ENCODE measurements at regions not wholly inside any gene's neighbourhood (a gene's known extent, or its start where the extent isn't known, plus 50 kb on each side); places are given as distances from the start of the nearest gene placed in this dataset.

DNA sequence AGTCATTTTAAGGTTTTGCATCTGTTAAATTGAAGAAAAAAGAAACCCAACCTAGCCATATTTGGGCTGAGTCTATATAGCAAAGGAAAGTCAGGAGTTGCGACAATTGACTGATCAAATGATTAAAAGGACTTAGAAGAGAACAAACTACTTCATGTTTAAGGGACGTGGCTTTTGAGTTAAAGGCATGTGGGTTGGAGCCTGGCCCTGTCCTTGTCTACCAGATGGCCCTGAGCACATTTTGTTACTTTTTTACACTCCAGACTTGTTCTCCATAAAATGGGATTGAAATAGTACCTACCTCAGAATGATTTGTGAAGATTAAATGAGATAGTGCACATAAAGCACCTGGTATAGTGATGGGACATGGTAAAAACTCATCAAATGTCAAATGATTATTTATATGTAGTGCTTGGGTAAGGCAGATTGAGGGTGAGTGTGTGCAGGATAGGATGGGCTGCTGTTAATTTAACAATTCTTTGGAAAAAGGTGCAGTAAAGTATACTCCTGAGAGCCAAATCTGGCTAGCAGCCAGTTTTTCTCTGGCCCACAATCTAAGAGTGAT lies 168.3 kb downstream of the KIF20B start:
- TF ChIP-seq, protein P1, sequence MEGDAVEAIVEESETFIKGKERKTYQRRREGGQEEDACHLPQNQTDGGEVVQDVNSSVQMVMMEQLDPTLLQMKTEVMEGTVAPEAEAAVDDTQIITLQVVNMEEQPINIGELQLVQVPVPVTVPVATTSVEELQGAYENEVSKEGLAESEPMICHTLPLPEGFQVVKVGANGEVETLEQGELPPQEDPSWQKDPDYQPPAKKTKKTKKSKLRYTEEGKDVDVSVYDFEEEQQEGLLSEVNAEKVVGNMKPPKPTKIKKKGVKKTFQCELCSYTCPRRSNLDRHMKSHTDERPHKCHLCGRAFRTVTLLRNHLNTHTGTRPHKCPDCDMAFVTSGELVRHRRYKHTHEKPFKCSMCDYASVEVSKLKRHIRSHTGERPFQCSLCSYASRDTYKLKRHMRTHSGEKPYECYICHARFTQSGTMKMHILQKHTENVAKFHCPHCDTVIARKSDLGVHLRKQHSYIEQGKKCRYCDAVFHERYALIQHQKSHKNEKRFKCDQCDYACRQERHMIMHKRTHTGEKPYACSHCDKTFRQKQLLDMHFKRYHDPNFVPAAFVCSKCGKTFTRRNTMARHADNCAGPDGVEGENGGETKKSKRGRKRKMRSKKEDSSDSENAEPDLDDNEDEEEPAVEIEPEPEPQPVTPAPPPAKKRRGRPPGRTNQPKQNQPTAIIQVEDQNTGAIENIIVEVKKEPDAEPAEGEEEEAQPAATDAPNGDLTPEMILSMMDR (IDR thresholded peaks at IDR 0.05): no peak
- no peak for TF ChIP-seq POLR2A (IDR thresholded peaks at IDR 0.05)
- DNase-seq: no peak
- no peaks in the 10 kb centered on the region for H3K9me3 ChIP-seq (replicated peaks in 1 of 3)
- WGBS, 4 donors: 53 to 73% (median 64%) methylated on average over 2 of the region's 2 CpGs
- no peak overlapping the region for H3K27ac ChIP-seq
- intact Hi-C loops (cut with DNase I): no loop called here
- no peak overlapping the region for H3K4me3 ChIP-seq
- no peaks in the 10 kb centered on the region for H3K36me3 ChIP-seq (replicated peaks in 1 of 2)
- no peaks in the 10 kb centered on the region for H3K27me3 ChIP-seq
- no peaks in the 10 kb centered on the region for H3K4me1 ChIP-seq (replicated peaks in 1 of 2)

DNA sequence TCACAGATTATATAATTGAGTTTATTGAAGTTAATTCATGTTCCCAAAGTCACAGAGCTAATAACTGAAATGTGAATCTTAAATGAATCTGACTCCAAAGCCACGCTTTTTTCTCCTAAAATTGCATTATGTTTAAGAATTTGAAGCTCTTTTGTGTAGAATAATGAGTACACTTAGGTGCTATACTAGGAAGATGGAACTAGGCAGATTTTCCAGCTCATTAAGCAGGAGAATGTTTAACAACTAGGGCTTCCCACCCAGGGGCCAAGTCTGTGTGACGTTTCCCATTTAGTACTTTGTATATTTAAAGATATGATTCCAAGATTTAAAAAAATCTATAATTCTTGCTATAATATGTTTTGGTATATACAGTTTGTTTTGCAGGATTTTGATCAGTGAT lies 169.5 kb downstream of the KIF20B start:
- no peak for DNase-seq
- WGBS, 4 donors: 70 to 88% (median 75%) methylated on average over 2 of the region's 2 CpGs
- H3K36me3 ChIP-seq (replicated peaks in 1 of 2): no peaks in the 10 kb centered on the region
- no peaks in the 10 kb centered on the region for H3K27me3 ChIP-seq
- no peak for TF ChIP-seq POLR2A (IDR thresholded peaks at IDR 0.05)
- TF ChIP-seq, protein P1 (IDR thresholded peaks at IDR 0.05): no peak
- H3K4me1 ChIP-seq (replicated peaks in 1 of 2): no peaks in the 10 kb centered on the region
- H3K27ac ChIP-seq: no peak overlapping the region
- no peak overlapping the region for H3K4me3 ChIP-seq
- intact Hi-C loops (cut with DNase I): no loop called here
- H3K9me3 ChIP-seq (replicated peaks in 1 of 3): no peaks in the 10 kb centered on the region

DNA sequence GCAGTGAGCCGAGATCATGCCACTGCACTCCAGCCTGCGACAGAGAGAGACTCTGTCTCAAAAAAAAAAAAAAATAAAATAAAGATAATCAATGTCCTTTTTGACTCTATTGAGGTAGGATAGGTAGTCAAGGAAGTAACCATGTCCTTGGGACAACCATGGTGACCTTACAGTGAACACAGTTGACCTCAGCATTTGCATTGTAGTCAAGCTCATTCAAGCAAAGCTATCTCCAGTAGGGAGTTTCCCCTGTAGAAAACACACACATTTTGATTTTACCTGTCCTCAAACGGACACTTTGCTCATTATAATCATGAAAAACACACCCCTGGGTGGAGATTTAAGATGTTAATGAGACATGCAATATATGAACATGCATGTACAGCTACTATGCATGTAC lies 171.7 kb downstream of the KIF20B start:
- no peak for DNase-seq
- no peak for TF ChIP-seq POLR2A (IDR thresholded peaks at IDR 0.05)
- TF ChIP-seq, protein P1 (IDR thresholded peaks at IDR 0.05): no peak
- no peaks in the 10 kb centered on the region for H3K36me3 ChIP-seq (replicated peaks in 1 of 2)
- H3K4me3 ChIP-seq: no peak overlapping the region
- 79 to 89% (median 82%) methylated on average over 3 of the region's 3 CpGs for WGBS, 4 donors
- no peak overlapping the region for H3K27ac ChIP-seq
- intact Hi-C loops (cut with DNase I): no loop called here
- no peaks in the 10 kb centered on the region for H3K9me3 ChIP-seq (replicated peaks in 1 of 3)
- H3K27me3 ChIP-seq: no peaks in the 10 kb centered on the region
- H3K4me1 ChIP-seq (replicated peaks in 1 of 2): no peaks in the 10 kb centered on the region

- H3K36me3 ChIP-seq (replicated peaks in 1 of 2): no peaks in the 10 kb centered on the region
- no peaks in the 10 kb centered on the region for H3K27me3 ChIP-seq
- no peaks in the 10 kb centered on the region for H3K9me3 ChIP-seq (replicated peaks in 1 of 3)
- intact Hi-C loops (cut with DNase I): no loop called here
- 92 to 94% (median 93%) methylated on average over 3 of the region's 3 CpGs for WGBS, 4 donors
- no peak for DNase-seq
- no peak overlapping the region for H3K27ac ChIP-seq
- H3K4me1 ChIP-seq (replicated peaks in 1 of 2): no peaks in the 10 kb centered on the region
- TF ChIP-seq POLR2A (IDR thresholded peaks at IDR 0.05): no peak
- TF ChIP-seq, protein P1 (IDR thresholded peaks at IDR 0.05): no peak
- no peak overlapping the region for H3K4me3 ChIP-seq
These were observed 174.2 kb downstream of the KIF20B start for GRCh38 chr10:89875557-89875956.

All from adrenal gland (tissue), 9 donors.